ENCODE measurements at regions not wholly inside any gene's neighbourhood (a gene's known extent, or its start where the extent isn't known, plus 50 kb on each side); places are given as distances from the start of the nearest gene placed in this dataset.

DNA sequence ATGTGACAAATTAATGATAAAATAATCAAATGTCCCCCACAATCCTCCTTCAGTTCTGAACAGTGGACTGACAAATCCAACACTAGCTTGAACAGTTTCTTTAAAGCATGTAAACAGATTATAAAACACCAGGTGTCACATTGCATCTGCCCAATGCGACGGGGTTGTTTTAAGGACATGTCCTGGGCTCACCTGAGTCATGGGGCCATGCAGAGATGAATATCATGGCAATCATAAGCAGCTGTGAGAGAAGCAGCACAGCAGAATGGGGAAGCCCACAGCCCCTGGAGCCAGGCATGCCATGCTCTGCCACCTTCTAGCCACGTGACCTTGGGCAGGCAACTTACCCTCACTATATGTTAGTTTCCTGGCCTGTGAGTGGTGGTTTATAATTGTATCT is 93.9 kb upstream of the KCNA4 start:
- Histone ChIP-seq H3K79me1 (ENCODE audit: insufficient read depth, low read depth, low read length, poor library complexity, severe bottlenecking) (no peaks in the 10 kb centered on the region), H3K14ac (ENCODE audit: insufficient read depth, low read length) (no peak overlapping the region), H3K9me3 (ENCODE audit: control insufficient read depth, low read depth, low read length) (no peaks in the 10 kb centered on the region), H3K56ac (ENCODE audit: insufficient read length, low read depth, low read length) (no peak overlapping the region), H3K4me2 (ENCODE audit: insufficient read depth, insufficient read length, low read length) (no peak overlapping the region), H3K27ac (ENCODE audit: insufficient read length, low read depth, low read length) (no peak overlapping the region), H3K79me2 (ENCODE audit: insufficient read depth, low read length) (no peaks in the 10 kb centered on the region), H4K5ac (ENCODE audit: insufficient read length, low read depth, low read length) (no peak overlapping the region), H2BK12ac (ENCODE audit: insufficient read length, low read depth, low read length) (no peak overlapping the region), H2BK20ac (ENCODE audit: low read depth, low read length, poor library complexity, severe bottlenecking) (no peak overlapping the region), H4K8ac (replicated peaks; ENCODE audit: insufficient read length, low read depth, low read length) (no peak overlapping the region), H3K27me3 (ENCODE audit: insufficient read depth, low read length) (peaks cover 16% of the 10 kb centered on the region; the same call in 1 of the 2 replicates), H3K9ac (ENCODE audit: extremely low read depth, insufficient read length, low read length) (no peak overlapping the region), H3K23me2 (ENCODE audit: insufficient read length, low read depth, low read length, poor library complexity, severe bottlenecking) (no peaks in the 10 kb centered on the region), H3K4me1 (ENCODE audit: insufficient read depth, low read length) (no peaks in the 10 kb centered on the region), H3K23ac (ENCODE audit: insufficient read length, low read depth, low read length) (no peak overlapping the region), H4K91ac (ENCODE audit: insufficient read length, low read depth, low read length) (no peak overlapping the region), H4K20me1 (ENCODE audit: control insufficient read depth, insufficient read depth, insufficient read length) (no peaks in the 10 kb centered on the region), H3K18ac (ENCODE audit: insufficient read length, low read depth, low read length) (no peak overlapping the region), H2BK15ac (ENCODE audit: low read depth, low read length) (no peak overlapping the region), H2BK5ac (ENCODE audit: insufficient read length, low read length) (no peak overlapping the region), H3K4ac (ENCODE audit: low read depth, low read length) (no peak overlapping the region), H2AFZ (ENCODE audit: low read length) (no peak overlapping the region), H2BK120ac (ENCODE audit: low read depth, low read length, poor library complexity, severe bottlenecking) (no peak overlapping the region), H2AK5ac (ENCODE audit: insufficient read length, low read length) (no peak overlapping the region), H3T11ph (ENCODE audit: low read length) (no peak overlapping the region)
- Mint-ChIP-seq H3K27ac (no peak overlapping the region), H3K4me3 (no peak overlapping the region), H3K9me3 (no peaks in the 10 kb centered on the region), H3K4me1 (peaks cover 4 to 5% of the 10 kb centered on the region in 2 experiments; a peak in 3 of 4 replicates), H3K27me3 (ENCODE audit: low read depth) (peaks cover 82% of the 10 kb centered on the region), H3K36me3 (ENCODE audit: insufficient read depth in 1 of 3, low read depth in 3 of 3) (no peaks in the 10 kb centered on the region)
- WGBS (ENCODE audit: extremely low coverage, insufficient read length, low lambda C conversion rate), result no CpG with 5 or more reads among the region's 3 CpGs
- TF ChIP-seq, protein P1, sequence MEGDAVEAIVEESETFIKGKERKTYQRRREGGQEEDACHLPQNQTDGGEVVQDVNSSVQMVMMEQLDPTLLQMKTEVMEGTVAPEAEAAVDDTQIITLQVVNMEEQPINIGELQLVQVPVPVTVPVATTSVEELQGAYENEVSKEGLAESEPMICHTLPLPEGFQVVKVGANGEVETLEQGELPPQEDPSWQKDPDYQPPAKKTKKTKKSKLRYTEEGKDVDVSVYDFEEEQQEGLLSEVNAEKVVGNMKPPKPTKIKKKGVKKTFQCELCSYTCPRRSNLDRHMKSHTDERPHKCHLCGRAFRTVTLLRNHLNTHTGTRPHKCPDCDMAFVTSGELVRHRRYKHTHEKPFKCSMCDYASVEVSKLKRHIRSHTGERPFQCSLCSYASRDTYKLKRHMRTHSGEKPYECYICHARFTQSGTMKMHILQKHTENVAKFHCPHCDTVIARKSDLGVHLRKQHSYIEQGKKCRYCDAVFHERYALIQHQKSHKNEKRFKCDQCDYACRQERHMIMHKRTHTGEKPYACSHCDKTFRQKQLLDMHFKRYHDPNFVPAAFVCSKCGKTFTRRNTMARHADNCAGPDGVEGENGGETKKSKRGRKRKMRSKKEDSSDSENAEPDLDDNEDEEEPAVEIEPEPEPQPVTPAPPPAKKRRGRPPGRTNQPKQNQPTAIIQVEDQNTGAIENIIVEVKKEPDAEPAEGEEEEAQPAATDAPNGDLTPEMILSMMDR (conservative IDR thresholded peaks at IDR 0.05), result no peak
- DNase-seq, result no peak

All from H9 (cell line).